NT2/D1 (cell line): ENCODE measurements at regions not wholly inside any gene's neighbourhood (a gene's known extent, or its start where the extent isn't known, plus 50 kb on each side); places are given as distances from the start of the nearest gene placed in this dataset.

ENCODE experiments used
- YY1 ChIP-seq: IDR thresholded peaks from 2 replicates; pipeline ENCODE4 v1.6.1; 2011; ENCODE audit not compliant: insufficient read length, insufficient read depth
- ZNF274 ChIP-seq: IDR thresholded peaks from 2 replicates; pipeline ENCODE4 v1.6.1; 2011; ENCODE audit warnings: mild to moderate bottlenecking, low read depth, low read length

GRCh38 chr20:60630609-60631008, 621.5 kb upstream of the CDH4 start:
- TF ChIP-seq YY1 (no peak), ZNF274 (no peak)
